ENCODE measurements at regions not wholly inside any gene's neighbourhood (a gene's known extent, or its start where the extent isn't known, plus 50 kb on each side); places are given as distances from the start of the nearest gene placed in this dataset.

DNA sequence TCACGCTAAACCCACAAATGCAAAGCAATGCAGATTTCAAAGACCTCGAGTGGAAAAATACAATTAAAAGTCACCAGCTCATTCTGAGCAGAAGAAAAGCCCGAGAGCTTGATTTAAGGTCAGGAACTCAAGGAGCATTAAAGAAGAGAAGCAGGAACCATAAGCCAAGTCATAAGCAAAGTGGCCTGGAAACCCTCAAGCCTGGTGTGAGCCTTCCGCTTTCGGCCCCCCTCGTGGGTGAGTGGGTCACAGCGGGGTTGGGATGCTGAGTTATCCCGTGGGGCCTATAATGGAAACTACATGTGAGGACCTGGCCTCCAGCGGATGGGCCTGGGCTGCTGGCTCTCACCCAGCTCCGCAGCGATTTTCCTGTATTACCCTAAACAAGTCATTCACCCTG, 504.3 kb downstream of the RAB28 start:
- TF ChIP-seq, protein P1, sequence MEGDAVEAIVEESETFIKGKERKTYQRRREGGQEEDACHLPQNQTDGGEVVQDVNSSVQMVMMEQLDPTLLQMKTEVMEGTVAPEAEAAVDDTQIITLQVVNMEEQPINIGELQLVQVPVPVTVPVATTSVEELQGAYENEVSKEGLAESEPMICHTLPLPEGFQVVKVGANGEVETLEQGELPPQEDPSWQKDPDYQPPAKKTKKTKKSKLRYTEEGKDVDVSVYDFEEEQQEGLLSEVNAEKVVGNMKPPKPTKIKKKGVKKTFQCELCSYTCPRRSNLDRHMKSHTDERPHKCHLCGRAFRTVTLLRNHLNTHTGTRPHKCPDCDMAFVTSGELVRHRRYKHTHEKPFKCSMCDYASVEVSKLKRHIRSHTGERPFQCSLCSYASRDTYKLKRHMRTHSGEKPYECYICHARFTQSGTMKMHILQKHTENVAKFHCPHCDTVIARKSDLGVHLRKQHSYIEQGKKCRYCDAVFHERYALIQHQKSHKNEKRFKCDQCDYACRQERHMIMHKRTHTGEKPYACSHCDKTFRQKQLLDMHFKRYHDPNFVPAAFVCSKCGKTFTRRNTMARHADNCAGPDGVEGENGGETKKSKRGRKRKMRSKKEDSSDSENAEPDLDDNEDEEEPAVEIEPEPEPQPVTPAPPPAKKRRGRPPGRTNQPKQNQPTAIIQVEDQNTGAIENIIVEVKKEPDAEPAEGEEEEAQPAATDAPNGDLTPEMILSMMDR (IDR thresholded peaks at IDR 0.05; ENCODE audit: low read depth, low read length), result no peak
- no peak for TF ChIP-seq EZH2phosphoT487 (IDR thresholded peaks at IDR 0.05; ENCODE audit: low read depth)
